ENCODE measurements at regions not wholly inside any gene's neighbourhood (a gene's known extent, or its start where the extent isn't known, plus 50 kb on each side); places are given as distances from the start of the nearest gene placed in this dataset.

GRCh38 chr4:10371869-10372471, 85.3 kb downstream of the ZNF518B start:
- TF ChIP-seq POLR2A (IDR thresholded peaks at IDR 0.05) (no peak), CTCF (IDR thresholded peaks at IDR 0.05) (no peak)

Data from ovary (tissue), 3 donors.